IgD-negative memory B cell (primary cell): ENCODE measurements at regions not wholly inside any gene's neighbourhood (a gene's known extent, or its start where the extent isn't known, plus 50 kb on each side); places are given as distances from the start of the nearest gene placed in this dataset.

Experiments used
- H3K27ac Mint-ChIP-seq, 3 donors: one replicate each; pipeline ENCODE4 v1.8.0; 2020 to 2022; ENCODE audit warnings: mild to moderate bottlenecking in 3 of 3, mixed read lengths in 3 of 3, moderate library complexity in 1 of 3
- H3K27me3 Mint-ChIP-seq: one replicate; pipeline ENCODE4 v1.8.0; 2021; ENCODE audit warnings: mixed read lengths
- H3K36me3 Mint-ChIP-seq: one replicate; pipeline ENCODE4 v1.8.0; 2020; ENCODE audit warnings: mild to moderate bottlenecking, mixed read lengths
- H3K4me1 Mint-ChIP-seq, 3 donors: one replicate each; pipeline ENCODE4 v1.8.0; 2020 to 2022; ENCODE audit warnings: mixed read lengths in 3 of 3, mild to moderate bottlenecking in 1 of 3
- H3K4me3 Mint-ChIP-seq, 4 donors: one replicate each; pipeline ENCODE4 v1.8.0; 2020 to 2022; ENCODE audit warnings: mild to moderate bottlenecking in 4 of 4, mixed read lengths in 4 of 4, moderate library complexity in 3 of 4
- H3K9me3 Mint-ChIP-seq, 3 donors: one replicate each; pipeline ENCODE4 v1.8.0; 2020 to 2021; ENCODE audit warnings: mixed read lengths in 3 of 3, mild to moderate bottlenecking in 1 of 3

GRCh38 chr7:18201350-18201749 lies 173.7 kb upstream of the PRPS1L1 start:
- peaks cover 14 to 21% (median 16%) of the 10 kb centered on the region in 3 donors for H3K4me1 Mint-ChIP-seq
- no peaks in the 10 kb centered on the region for H3K27me3 Mint-ChIP-seq
- no peak overlapping the region for H3K4me3 Mint-ChIP-seq
- no peaks in the 10 kb centered on the region for H3K36me3 Mint-ChIP-seq
- no peak overlapping the region for H3K27ac Mint-ChIP-seq
- H3K9me3 Mint-ChIP-seq = peaks cover 0 to 2% (median 0%) of the 10 kb centered on the region in 3 donors

GRCh38 chr7:18202315-18203045 lies 174.8 kb upstream of the PRPS1L1 start:
- H3K4me1 Mint-ChIP-seq = peaks cover 14 to 21% (median 16%) of the 10 kb centered on the region in 3 donors
- H3K36me3 Mint-ChIP-seq = no peaks in the 10 kb centered on the region
- peak overlapping the region in 2 of 3 donors; percentile 46 to 52 for H3K27ac Mint-ChIP-seq
- no peaks in the 10 kb centered on the region for H3K27me3 Mint-ChIP-seq
- H3K4me3 Mint-ChIP-seq = peak overlapping the region in 2 of 4 donors; percentile 18 to 74
- H3K9me3 Mint-ChIP-seq = no peaks in the 10 kb centered on the region

GRCh38 chr7:18206331-18206730 lies 178.7 kb upstream of the PRPS1L1 start:
- H3K9me3 Mint-ChIP-seq = no peaks in the 10 kb centered on the region
- H3K27me3 Mint-ChIP-seq = no peaks in the 10 kb centered on the region
- peaks cover 14 to 21% (median 16%) of the 10 kb centered on the region in 3 donors for H3K4me1 Mint-ChIP-seq
- H3K36me3 Mint-ChIP-seq = no peaks in the 10 kb centered on the region
- H3K4me3 Mint-ChIP-seq = no peak overlapping the region
- H3K27ac Mint-ChIP-seq = no peak overlapping the region

GRCh38 chr7:18208921-18209320 lies 181.3 kb upstream of the PRPS1L1 start:
- Mint-ChIP-seq H3K36me3 (no peaks in the 10 kb centered on the region), H3K9me3 (no peaks in the 10 kb centered on the region), H3K27ac (no peak overlapping the region), H3K4me3 (no peak overlapping the region), H3K4me1 (no peaks in the 10 kb centered on the region), H3K27me3 (peaks cover 2% of the 10 kb centered on the region)

- Mint-ChIP-seq H3K4me3 (no peak overlapping the region), H3K9me3 (no peaks in the 10 kb centered on the region), H3K4me1 (peaks cover 0 to 1% (median 0%) of the 10 kb centered on the region in 3 donors), H3K27me3 (peaks cover 2% of the 10 kb centered on the region), H3K36me3 (no peaks in the 10 kb centered on the region), H3K27ac (no peak overlapping the region)
Observed at GRCh38 chr7:18210377-18210776, 182.7 kb upstream of the PRPS1L1 start.

GRCh38 chr7:18210788-18211187 lies 183.1 kb upstream of the PRPS1L1 start:
- H3K4me1 Mint-ChIP-seq = peaks cover under 1 to 3% (median 2%) of the 10 kb centered on the region in 3 donors
- no peak overlapping the region for H3K4me3 Mint-ChIP-seq
- H3K27me3 Mint-ChIP-seq = peaks cover 2% of the 10 kb centered on the region
- no peaks in the 10 kb centered on the region for H3K36me3 Mint-ChIP-seq
- H3K9me3 Mint-ChIP-seq = no peaks in the 10 kb centered on the region
- no peak overlapping the region for H3K27ac Mint-ChIP-seq

GRCh38 chr7:18212308-18212707 lies 184.7 kb upstream of the PRPS1L1 start:
- H3K36me3 Mint-ChIP-seq = no peaks in the 10 kb centered on the region
- no peak overlapping the region for H3K4me3 Mint-ChIP-seq
- peaks cover 3 to 4% (median 4%) of the 10 kb centered on the region in 3 donors for H3K4me1 Mint-ChIP-seq
- no peaks in the 10 kb centered on the region for H3K9me3 Mint-ChIP-seq
- H3K27me3 Mint-ChIP-seq = peaks cover 2% of the 10 kb centered on the region
- no peak overlapping the region for H3K27ac Mint-ChIP-seq

GRCh38 chr7:18212758-18213157 lies 185.1 kb upstream of the PRPS1L1 start:
- H3K36me3 Mint-ChIP-seq = no peaks in the 10 kb centered on the region
- H3K4me1 Mint-ChIP-seq = peaks cover 3 to 4% (median 4%) of the 10 kb centered on the region in 3 donors
- no peak overlapping the region for H3K4me3 Mint-ChIP-seq
- peaks cover 2% of the 10 kb centered on the region for H3K27me3 Mint-ChIP-seq
- H3K9me3 Mint-ChIP-seq = no peaks in the 10 kb centered on the region
- no peak overlapping the region for H3K27ac Mint-ChIP-seq

GRCh38 chr7:18213652-18214051 lies 186.0 kb upstream of the PRPS1L1 start:
- Mint-ChIP-seq H3K27me3 (peaks cover 2% of the 10 kb centered on the region), H3K27ac (no peak overlapping the region), H3K36me3 (no peaks in the 10 kb centered on the region), H3K4me1 (peaks cover 3 to 4% (median 4%) of the 10 kb centered on the region in 3 donors), H3K9me3 (no peaks in the 10 kb centered on the region), H3K4me3 (no peak overlapping the region)

- Mint-ChIP-seq H3K27me3 (peaks cover 2% of the 10 kb centered on the region), H3K4me1 (peaks cover 6 to 9% (median 8%) of the 10 kb centered on the region in 3 donors), H3K27ac (no peak overlapping the region), H3K36me3 (no peaks in the 10 kb centered on the region), H3K9me3 (no peaks in the 10 kb centered on the region), H3K4me3 (no peak overlapping the region)
Observed at GRCh38 chr7:18216270-18216669, 188.6 kb upstream of the PRPS1L1 start.

GRCh38 chr7:18221377-18222293 lies 194.0 kb upstream of the PRPS1L1 start:
- no peaks in the 10 kb centered on the region for H3K9me3 Mint-ChIP-seq
- H3K4me3 Mint-ChIP-seq = peak overlapping the region in 1 of 4 donors; percentile 51
- no peak overlapping the region for H3K27ac Mint-ChIP-seq
- no peaks in the 10 kb centered on the region for H3K36me3 Mint-ChIP-seq
- peaks cover 30 to 49% (median 43%) of the 10 kb centered on the region in 3 donors for H3K4me1 Mint-ChIP-seq
- no peaks in the 10 kb centered on the region for H3K27me3 Mint-ChIP-seq

GRCh38 chr7:18222636-18223035 lies 195.0 kb upstream of the PRPS1L1 start:
- Mint-ChIP-seq H3K4me1 (peaks cover 32 to 51% (median 47%) of the 10 kb centered on the region in 3 donors), H3K9me3 (no peaks in the 10 kb centered on the region), H3K4me3 (peak overlapping the region in 1 of 4 donors; percentile 30), H3K27ac (no peak overlapping the region), H3K27me3 (no peaks in the 10 kb centered on the region), H3K36me3 (no peaks in the 10 kb centered on the region)

- no peaks in the 10 kb centered on the region for H3K27me3 Mint-ChIP-seq
- H3K9me3 Mint-ChIP-seq = no peaks in the 10 kb centered on the region
- peaks cover 32 to 56% (median 53%) of the 10 kb centered on the region in 3 donors for H3K4me1 Mint-ChIP-seq
- no peak overlapping the region for H3K27ac Mint-ChIP-seq
- H3K36me3 Mint-ChIP-seq = no peaks in the 10 kb centered on the region
- H3K4me3 Mint-ChIP-seq = peak overlapping the region in 2 of 4 donors; percentile 24 to 67
Observed at GRCh38 chr7:18224138-18224537, 196.5 kb upstream of the PRPS1L1 start.

GRCh38 chr7:18225067-18225466 lies 197.4 kb upstream of the PRPS1L1 start:
- H3K36me3 Mint-ChIP-seq = no peaks in the 10 kb centered on the region
- H3K27ac Mint-ChIP-seq = no peak overlapping the region
- H3K4me1 Mint-ChIP-seq = peaks cover 33 to 53% (median 52%) of the 10 kb centered on the region in 3 donors
- no peaks in the 10 kb centered on the region for H3K27me3 Mint-ChIP-seq
- H3K4me3 Mint-ChIP-seq = peak overlapping the region in 3 of 4 donors; percentile 46 to 81 (median 67)
- no peaks in the 10 kb centered on the region for H3K9me3 Mint-ChIP-seq

GRCh38 chr7:18226598-18226997 lies 199.0 kb upstream of the PRPS1L1 start:
- no peaks in the 10 kb centered on the region for H3K36me3 Mint-ChIP-seq
- no peaks in the 10 kb centered on the region for H3K27me3 Mint-ChIP-seq
- no peak overlapping the region for H3K27ac Mint-ChIP-seq
- peaks cover 30 to 47% (median 46%) of the 10 kb centered on the region in 3 donors for H3K4me1 Mint-ChIP-seq
- no peaks in the 10 kb centered on the region for H3K9me3 Mint-ChIP-seq
- peak overlapping the region in 1 of 4 donors; percentile 29 for H3K4me3 Mint-ChIP-seq
